ENCODE measurements at regions not wholly inside any gene's neighbourhood (a gene's known extent, or its start where the extent isn't known, plus 50 kb on each side); places are given as distances from the start of the nearest gene placed in this dataset.

GRCh38 chr1:110779636-110780035, 93.3 kb upstream of the CD53 start:
- no peak for TF ChIP-seq CTCF (conservative IDR thresholded peaks at IDR 0.05; ENCODE audit: low read length)
- DNase-seq (ENCODE audit: low read depth) = no peak
- no peak overlapping the region for H3K4me3 ChIP-seq (ENCODE audit: low read length)

GRCh38 chr1:110778821-110779220, 94.1 kb upstream of the CD53 start:
- H3K4me3 ChIP-seq (ENCODE audit: low read length) = no peak overlapping the region
- no peak for DNase-seq (ENCODE audit: low read depth)
- no peak for TF ChIP-seq CTCF (conservative IDR thresholded peaks at IDR 0.05; ENCODE audit: low read length)

GRCh38 chr1:110777228-110777627, 95.7 kb upstream of the CD53 start:
- DNase-seq (ENCODE audit: low read depth) = no peak
- no peak overlapping the region for H3K4me3 ChIP-seq (ENCODE audit: low read length)
- TF ChIP-seq CTCF (conservative IDR thresholded peaks at IDR 0.05; ENCODE audit: low read length) = no peak

GRCh38 chr1:110774398-110774797, 98.5 kb upstream of the CD53 start:
- no peak for DNase-seq (ENCODE audit: low read depth)
- H3K4me3 ChIP-seq (ENCODE audit: low read length) = no peak overlapping the region
- TF ChIP-seq CTCF (conservative IDR thresholded peaks at IDR 0.05; ENCODE audit: low read length) = no peak

GRCh38 chr1:110773813-110774212, 99.1 kb upstream of the KCNA3 start:
- DNase-seq (ENCODE audit: low read depth) = no peak
- H3K4me3 ChIP-seq (ENCODE audit: low read length) = no peak overlapping the region
- TF ChIP-seq CTCF (conservative IDR thresholded peaks at IDR 0.05; ENCODE audit: low read length) = no peak

GRCh38 chr1:110771245-110772022, 96.7 kb upstream of the KCNA3 start:
- TF ChIP-seq CTCF (conservative IDR thresholded peaks at IDR 0.05; ENCODE audit: low read length) = no peak
- no peak for DNase-seq (ENCODE audit: low read depth)
- H3K4me3 ChIP-seq (ENCODE audit: low read length) = no peak overlapping the region

GRCh38 chr1:110770832-110771231, 96.1 kb upstream of the KCNA3 start:
- no peak for DNase-seq (ENCODE audit: low read depth)
- no peak for TF ChIP-seq CTCF (conservative IDR thresholded peaks at IDR 0.05; ENCODE audit: low read length)
- no peak overlapping the region for H3K4me3 ChIP-seq (ENCODE audit: low read length)

All from AG10803 (cell line).